UCSD-AML1 (cell line): ENCODE measurements at regions not wholly inside any gene's neighbourhood (a gene's known extent, or its start where the extent isn't known, plus 50 kb on each side); places are given as distances from the start of the nearest gene placed in this dataset.

Experiments
- DNase-seq: peaks from one replicate; lab custom pipeline; 2025; ENCODE audit not compliant: unreplicated experiment; lab: John Stamatoyannopoulos, UW

GRCh38 chr7:81370822-81371221 is 399.0 kb downstream of the HGF start:
- DNase-seq = no peak

- no peak for DNase-seq
Observed at GRCh38 chr7:81367326-81367931, 402.4 kb downstream of the HGF start.

- DNase-seq = no peak
Observed at GRCh38 chr7:81366546-81366945, 403.3 kb downstream of the HGF start.

- no peak for DNase-seq
Observed at GRCh38 chr7:81361769-81362312, 408.0 kb downstream of the HGF start.

- DNase-seq = no peak
Observed at GRCh38 chr7:81355911-81356310, 413.9 kb downstream of the HGF start.

GRCh38 chr7:81349044-81349443 is 420.8 kb downstream of the HGF start:
- no peak for DNase-seq

GRCh38 chr7:81339946-81340345 is 421.1 kb upstream of the SEMA3C start:
- DNase-seq = no peak

- DNase-seq = no peak
Observed at GRCh38 chr7:81333536-81333935, 414.7 kb upstream of the SEMA3C start.

GRCh38 chr7:81333004-81333403 is 414.2 kb upstream of the SEMA3C start:
- no peak for DNase-seq

GRCh38 chr7:81331061-81332018 is 412.5 kb upstream of the SEMA3C start:
- DNase-seq = no peak

GRCh38 chr7:81330108-81330507 is 411.3 kb upstream of the SEMA3C start:
- no peak for DNase-seq

GRCh38 chr7:81327468-81328266 is 408.8 kb upstream of the SEMA3C start:
- DNase-seq = no peak

- no peak for DNase-seq
Observed at GRCh38 chr7:81321949-81322348, 403.1 kb upstream of the SEMA3C start.

GRCh38 chr7:81317741-81318140 is 398.9 kb upstream of the SEMA3C start:
- no peak for DNase-seq

- DNase-seq = no peak
Observed at GRCh38 chr7:81308643-81309322, 389.9 kb upstream of the SEMA3C start.

- DNase-seq = no peak
Observed at GRCh38 chr7:81301815-81302214, 383.0 kb upstream of the SEMA3C start.

- no peak for DNase-seq
Observed at GRCh38 chr7:81300753-81301152, 381.9 kb upstream of the SEMA3C start.

- no peak for DNase-seq
Observed at GRCh38 chr7:81299711-81300110, 380.9 kb upstream of the SEMA3C start.

GRCh38 chr7:81298951-81299666 is 380.3 kb upstream of the SEMA3C start:
- no peak for DNase-seq

- no peak for DNase-seq
Observed at GRCh38 chr7:81297317-81297716, 378.5 kb upstream of the SEMA3C start.
